GM18867 (cell line): ENCODE measurements at regions not wholly inside any gene's neighbourhood (a gene's known extent, or its start where the extent isn't known, plus 50 kb on each side); places are given as distances from the start of the nearest gene placed in this dataset.
"Not testable (repeated sequence)": the region's sequence is repeated elsewhere in the genome, so short reads cannot be mapped to it uniquely, and the experiment has no call there.

ENCODE experiments used
- ATAC-seq: cut with Tn5 transposase; IDR thresholded peaks from one replicate; pipeline ENCODE4 v1.9.1; 2021; ENCODE audit warnings: mild to moderate bottlenecking, moderate library complexity; ENCODE audit not compliant: unreplicated experiment

DNA sequence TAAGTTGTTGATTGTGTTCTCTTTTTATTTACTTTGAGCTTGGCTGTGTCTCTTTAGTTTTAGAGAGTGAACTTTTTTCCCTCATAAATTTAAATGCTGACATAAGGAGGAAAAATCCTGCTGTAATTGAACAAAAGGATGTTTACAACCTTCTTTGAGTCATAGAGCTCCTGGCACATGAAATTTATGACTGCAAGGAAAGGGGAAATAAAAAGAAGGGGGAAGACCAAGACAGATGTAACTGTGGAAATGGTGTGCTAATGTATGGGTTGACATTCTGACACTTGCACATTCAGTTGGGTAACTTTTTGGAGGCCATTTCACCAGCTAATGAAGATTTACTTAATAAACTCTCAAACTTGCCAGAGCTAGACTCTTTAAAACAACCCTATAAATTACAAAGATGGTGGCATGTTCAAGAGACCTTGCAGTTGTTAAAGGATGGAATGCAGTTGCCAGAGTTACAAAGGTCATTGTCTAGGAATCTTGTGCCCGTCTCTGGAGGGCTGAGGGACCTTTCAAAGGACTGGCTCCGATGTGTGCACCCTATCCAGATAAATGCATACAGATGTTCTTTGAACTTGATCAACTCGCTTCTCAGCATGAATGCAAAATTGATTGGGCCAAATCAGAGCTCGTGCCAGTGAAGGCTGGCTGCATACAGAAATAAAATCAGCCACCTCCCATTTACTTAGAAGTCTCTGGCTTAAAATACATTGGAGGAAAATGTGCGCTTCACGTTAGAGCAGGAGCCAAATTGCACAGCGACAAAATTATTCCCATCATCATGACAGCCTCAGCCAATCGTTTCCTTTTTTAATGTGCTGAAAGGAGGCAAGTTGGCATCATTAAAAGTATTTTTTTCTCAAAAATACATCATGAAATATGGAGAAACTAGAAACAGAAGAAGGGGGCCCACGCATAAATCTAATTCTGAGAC is 289.0 kb upstream of the XYLT1 start:
- no peak for ATAC-seq

DNA sequence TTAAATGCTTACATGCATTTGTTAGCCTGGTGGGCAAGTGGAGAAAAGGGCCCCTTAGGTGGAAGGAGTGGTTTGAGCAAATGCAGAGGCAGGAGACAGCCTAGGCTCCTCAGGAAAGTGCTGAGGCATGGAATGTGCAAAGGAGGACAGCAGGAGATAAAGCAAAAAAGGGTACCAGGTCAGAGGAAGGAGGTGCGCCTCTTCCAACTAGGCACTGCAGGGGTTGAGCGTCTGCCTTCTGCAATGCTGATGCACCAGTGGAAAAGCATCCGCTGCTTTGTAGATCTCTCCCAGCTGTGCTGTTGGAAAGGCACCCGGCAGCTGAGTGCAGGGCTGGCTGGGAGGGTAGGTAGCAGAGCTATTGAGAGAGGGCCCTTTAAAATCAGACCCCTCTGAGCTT is 287.0 kb upstream of the XYLT1 start:
- no peak for ATAC-seq

- ATAC-seq = no peak
Measured at GRCh38 chr16:17755158-17755557, 284.4 kb upstream of the XYLT1 start.

DNA sequence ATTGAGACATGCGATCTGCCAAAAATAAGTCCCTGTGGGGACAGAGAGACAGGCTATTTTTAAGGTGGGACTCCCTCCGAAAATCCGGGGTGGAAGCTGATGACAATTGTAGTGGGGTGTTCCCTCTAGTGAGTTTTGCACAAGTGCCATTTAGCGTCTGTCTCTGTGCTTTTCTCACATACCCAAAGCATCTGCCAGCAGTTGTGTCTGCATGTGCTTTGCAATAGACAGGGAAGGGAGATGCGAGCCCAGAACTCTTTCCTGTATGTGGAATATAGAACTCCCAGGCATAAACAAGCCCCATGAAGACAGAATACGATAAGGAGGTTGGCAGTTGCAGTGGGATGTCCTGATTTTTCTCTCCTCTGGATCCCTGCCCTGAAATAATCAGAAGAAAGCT is 282.7 kb upstream of the XYLT1 start:
- ATAC-seq = no peak

- no peak for ATAC-seq
Measured at GRCh38 chr16:17749706-17750105, 278.9 kb upstream of the XYLT1 start.

- ATAC-seq = no peak
Measured at GRCh38 chr16:17748044-17748719, 277.4 kb upstream of the XYLT1 start.

DNA sequence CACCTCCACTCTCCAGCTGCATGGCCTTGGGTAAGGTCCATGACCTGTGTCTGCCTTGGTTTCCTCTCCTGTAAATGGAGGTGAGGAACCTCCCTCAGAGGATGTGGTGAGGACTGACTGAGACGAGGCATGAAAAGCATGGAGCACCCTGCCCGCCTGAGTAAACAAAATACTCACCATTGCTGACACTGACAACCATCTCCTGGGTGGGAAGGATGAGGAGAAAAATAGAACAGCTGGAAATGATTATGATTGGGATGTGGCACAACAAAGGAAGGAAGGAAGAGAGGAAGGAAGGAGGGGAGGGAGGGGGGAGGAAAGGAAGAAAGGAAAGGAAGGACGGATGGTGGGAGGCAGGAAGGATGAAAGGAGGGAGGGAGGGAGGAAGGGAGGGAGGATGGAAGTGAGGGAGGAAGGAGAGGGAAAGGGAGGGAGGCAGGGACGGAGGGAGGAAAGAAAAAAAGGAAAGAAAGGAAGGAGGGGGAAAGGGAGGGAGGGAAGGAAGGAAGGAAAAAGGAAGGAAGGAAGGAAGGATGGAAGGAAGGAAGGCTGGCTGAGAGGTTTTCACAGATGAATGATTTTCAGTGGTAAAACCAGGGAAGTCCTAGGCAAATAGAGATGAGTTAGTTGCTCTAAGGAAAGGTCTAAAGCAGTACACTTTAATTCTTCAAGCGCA is 276.5 kb upstream of the XYLT1 start:
- no peak for ATAC-seq

GRCh38 chr16:17744921-17745572 is 274.3 kb upstream of the XYLT1 start:
- ATAC-seq = no peak

- ATAC-seq = no peak
Measured at GRCh38 chr16:17743578-17743977, 272.8 kb upstream of the XYLT1 start.

DNA sequence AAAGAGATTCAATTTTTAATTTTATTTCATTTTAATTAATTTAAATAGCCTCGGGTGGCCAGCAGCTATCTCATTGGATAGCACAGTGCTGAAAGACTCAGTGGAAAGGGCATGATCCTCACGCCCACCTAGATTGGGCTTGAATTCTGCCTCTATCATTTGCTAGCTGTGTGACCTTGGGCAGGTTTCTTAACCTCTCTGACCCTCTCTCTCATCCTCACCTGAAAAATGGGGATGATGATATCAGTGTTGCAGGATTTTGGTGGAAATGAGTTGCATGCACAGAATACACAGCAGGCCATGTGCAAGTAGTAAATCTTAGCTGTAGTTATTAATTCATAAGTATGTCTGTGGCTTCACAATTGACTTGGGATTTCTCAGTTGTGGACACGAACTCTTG is 272.4 kb upstream of the XYLT1 start:
- ATAC-seq = no peak

DNA sequence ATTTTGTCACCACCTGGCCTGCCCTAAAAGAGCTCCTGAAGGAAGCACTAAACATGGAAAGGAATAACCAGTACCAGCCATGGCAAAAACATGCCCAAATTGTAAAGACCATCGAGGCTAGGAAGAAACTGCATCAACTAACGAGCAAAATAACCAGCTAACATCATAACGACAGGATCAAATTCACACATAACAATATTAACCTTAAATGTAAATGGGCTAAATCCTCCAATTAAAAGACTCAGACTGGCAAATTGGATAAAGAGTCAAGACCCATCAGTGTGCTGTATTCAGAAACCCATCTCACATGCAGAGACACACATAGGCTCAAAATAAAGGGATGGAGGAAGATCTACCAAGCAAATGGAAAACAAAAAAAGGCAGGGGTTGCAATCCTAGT is 264.3 kb upstream of the XYLT1 start:
- ATAC-seq = not testable (repeated sequence)

GRCh38 chr16:17729820-17730219 is 259.1 kb upstream of the XYLT1 start:
- ATAC-seq = no peak

DNA sequence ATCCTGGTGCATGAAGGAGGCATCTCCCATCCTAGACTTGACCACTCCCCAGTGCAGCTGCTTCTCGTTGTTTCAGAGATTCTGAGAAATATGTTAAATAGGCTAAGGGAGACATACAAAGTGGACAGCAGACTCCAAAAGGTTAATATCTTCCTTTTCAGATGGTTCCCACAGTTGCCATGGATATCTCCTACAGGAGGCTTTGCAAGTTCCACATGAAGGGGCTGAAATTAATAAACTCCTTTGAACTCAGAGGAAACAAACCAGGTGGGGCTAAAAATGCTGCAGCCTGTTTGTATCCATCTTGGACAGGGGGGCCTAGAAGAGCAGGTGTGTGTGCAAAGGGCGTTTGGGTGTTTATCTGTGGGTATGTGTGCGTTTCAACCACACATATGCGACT is 257.4 kb upstream of the XYLT1 start:
- ATAC-seq = no peak

GRCh38 chr16:17724242-17724898 is 253.6 kb upstream of the XYLT1 start:
- no peak for ATAC-seq

DNA sequence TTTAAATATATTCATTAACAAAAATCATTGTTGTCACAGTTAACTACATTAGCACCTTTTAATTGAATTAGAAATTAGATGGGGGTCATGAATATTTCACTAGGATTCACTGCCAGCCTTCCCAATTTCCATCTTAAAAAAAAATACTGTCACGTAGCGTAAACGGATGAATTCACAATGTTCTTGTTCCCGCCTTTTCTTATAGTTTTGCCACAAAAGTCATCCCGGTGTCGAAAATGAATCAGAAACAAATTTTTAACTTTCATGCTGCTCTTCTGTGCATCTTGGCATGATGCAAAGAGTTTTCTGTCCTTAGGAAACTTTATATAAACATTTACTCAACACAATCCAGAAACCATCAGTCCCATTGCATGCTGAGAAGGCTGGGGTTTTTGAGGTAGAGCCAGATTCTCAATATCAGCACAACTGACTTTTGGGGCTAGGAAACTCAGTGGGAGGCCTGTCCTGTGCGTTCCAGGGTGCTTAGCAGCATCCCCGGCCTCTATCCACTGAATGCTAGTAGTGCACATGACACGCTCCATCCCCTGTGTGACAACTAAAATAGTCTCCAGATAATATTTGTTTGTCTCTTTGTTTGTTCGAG is 252.9 kb upstream of the XYLT1 start:
- no peak for ATAC-seq

DNA sequence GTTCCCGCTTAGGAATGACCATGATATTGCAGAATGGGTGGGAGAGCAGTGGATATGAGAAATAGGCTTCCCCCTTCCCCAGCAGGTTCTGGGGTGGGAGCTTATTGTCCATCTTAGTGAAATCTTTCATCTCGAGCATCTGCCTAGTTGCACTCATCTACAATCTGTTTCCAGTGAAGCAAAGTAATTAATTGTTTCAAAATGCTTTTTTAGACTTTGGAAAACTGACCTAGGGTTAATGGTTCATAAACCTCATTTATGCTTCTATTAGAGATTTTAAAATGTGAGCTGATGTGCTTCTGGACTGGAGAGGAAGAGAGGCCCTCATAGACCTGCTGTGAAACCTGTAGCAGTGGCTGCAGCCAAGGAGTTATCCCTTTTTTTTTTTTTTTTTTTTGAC is 247.7 kb upstream of the XYLT1 start:
- no peak for ATAC-seq

DNA sequence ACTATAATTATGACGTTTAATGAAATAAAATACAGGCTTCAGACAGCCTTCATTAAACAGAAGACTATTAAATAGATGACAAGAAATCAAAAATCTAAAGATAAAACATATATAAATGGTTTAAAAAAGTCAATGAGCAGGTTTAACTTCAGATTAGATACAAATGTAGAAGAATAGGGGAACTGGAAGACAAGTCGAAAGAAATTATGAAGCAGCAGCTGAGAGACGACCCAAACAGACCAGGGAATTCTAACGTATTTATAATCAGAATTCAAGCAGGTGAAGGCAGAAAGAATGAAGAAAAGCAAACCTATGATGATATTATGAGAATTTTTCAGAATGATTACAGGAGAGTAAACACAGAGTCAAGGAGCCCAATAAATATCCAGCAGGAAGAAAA is 235.1 kb upstream of the XYLT1 start:
- no peak for ATAC-seq

DNA sequence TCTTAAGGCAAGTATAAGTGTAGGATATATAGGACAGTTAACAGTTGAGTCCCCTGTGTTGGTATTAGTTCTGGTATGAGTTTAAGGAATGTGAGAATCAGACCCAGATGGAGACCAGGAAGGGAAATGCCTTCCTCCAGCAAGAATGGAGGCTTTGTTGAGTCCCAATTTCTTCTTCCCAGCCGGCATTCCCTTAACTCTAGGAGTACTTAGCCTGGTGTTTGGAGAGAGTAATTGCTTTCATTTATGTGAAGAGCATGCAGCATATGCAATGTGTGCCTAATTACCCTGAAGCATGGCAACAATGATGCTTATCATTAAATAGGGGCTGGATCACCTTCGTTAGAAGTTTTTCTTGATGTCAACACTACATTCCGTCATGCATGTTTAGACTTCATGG is 225.9 kb upstream of the XYLT1 start:
- ATAC-seq = no peak

- ATAC-seq = no peak
Measured at GRCh38 chr16:17692484-17692883, 221.7 kb upstream of the XYLT1 start.

DNA sequence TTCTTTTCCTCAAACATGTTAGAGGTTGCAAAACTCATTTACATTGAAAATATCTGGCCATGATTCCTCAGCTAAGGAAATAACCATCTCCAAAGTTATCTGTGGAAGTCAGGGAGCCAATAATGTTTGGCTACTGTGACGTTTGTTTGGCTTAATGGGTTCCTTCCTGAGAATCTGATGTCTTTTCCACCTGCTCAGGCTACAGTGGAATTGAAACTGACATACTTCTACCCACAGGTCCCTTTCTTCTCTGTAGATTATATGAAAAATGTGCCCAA is 221.1 kb upstream of the XYLT1 start:
- no peak for ATAC-seq
